A549 (cell line): ENCODE measurements at regions not wholly inside any gene's neighbourhood (a gene's known extent, or its start where the extent isn't known, plus 50 kb on each side); places are given as distances from the start of the nearest gene placed in this dataset.

ENCODE experiments used
- ATAC-seq, 2 experiments: fragments of 200-7000 bp in 1 of 2; fragments of >200 bp in 1 of 2; cut with Nextera tagmentation in 1 of 2; cut with Tn5 transposase in 1 of 2; 3 replicates each; pipeline versions ENCODE4 v1.8.0 to v1.9.1; 2018 to 2020; ENCODE audit warnings: mild to moderate bottlenecking in 1 of 2, moderate library complexity in 1 of 2
- CTCF ChIA-PET: fragments of 300-600 bp; sonication (Branson Sonifier 250); formaldehyde crosslinking; extraction: SDS; loops from one replicate; lab custom pipeline; 2021; ENCODE audit warnings: antibody characterized with exemption, inconsistent platforms; lab: Yijun Ruan, JAX
- POLR2A ChIA-PET: fragments of 350-600 bp; formaldehyde crosslinking; extraction: SDS; loops from one replicate; lab custom pipeline; 2021; ENCODE audit warnings: antibody characterized with exemption, inconsistent platforms; lab: Yijun Ruan, JAX
- DNase-seq, 2 experiments: peaks; one replicate each; pipeline versions ENCODE4 v3.0.0 to v3.0.0-alpha.2; 2011 to 2016; ENCODE audit warnings: low read depth in 1 of 2, low spot score in 1 of 2
- FAIRE-seq: peaks from 2 replicates; lab custom pipeline; 2011; peaks lifted over from hg19 to GRCh38; lab: Jason Lieb, UNC
- H3K27ac ChIP-seq, 2 experiments: fragments of >200 bp; sonication (Bioruptor Twin); formaldehyde crosslinking; 3 replicates each; pipeline ENCODE4 v1.5.1; 2016 to 2017
- H3K4me1 ChIP-seq: fragments of >200 bp; sonication (Bioruptor Twin); formaldehyde crosslinking; 3 replicates; pipeline ENCODE4 v1.6.1; 2016
- H3K4me2 ChIP-seq: fragments of >200 bp; sonication (Bioruptor Twin); formaldehyde crosslinking; 3 replicates; pipeline ENCODE4 v1.6.1; 2016
- H3K4me3 ChIP-seq: fragments of >200 bp; sonication (Bioruptor Twin); formaldehyde crosslinking; 3 replicates; pipeline ENCODE4 v1.5.1; 2016
- H3K9me3 ChIP-seq: fragments of >200 bp; sonication (Bioruptor Twin); formaldehyde crosslinking; 3 replicates; pipeline ENCODE4 v1.6.1; 2016
- BCL3 ChIP-seq: fragments of >200 bp; sonication (Bioruptor Twin); formaldehyde crosslinking; IDR thresholded peaks from 3 replicates; pipeline ENCODE4 v1.6.1; 2016
- CEBPB ChIP-seq, 2 experiments: fragments of >200 bp in 1 of 2; sonication (Bioruptor Twin) in 1 of 2; formaldehyde crosslinking in 1 of 2; IDR thresholded peaks; 2 replicates each; pipeline ENCODE4 v1.6.1; 2012 to 2016
- ELK1 ChIP-seq: fragments of 150-350 bp; IDR thresholded peaks from 2 replicates; pipeline ENCODE4 v1.6.1; 2014; ENCODE audit warnings: low read depth, mild to moderate bottlenecking, low read length
- FOSL2 ChIP-seq, 2 experiments: fragments of 450-650 bp in 1 of 2; fragments of >200 bp in 1 of 2; sonication (Bioruptor Twin) in 1 of 2; formaldehyde crosslinking; IDR thresholded peaks; 2 replicates each; pipeline versions ENCODE4 v1.5.0 to v1.6.1; 2016 to 2020; ENCODE audit warnings: mild to moderate bottlenecking in 1 of 2, moderate library complexity in 1 of 2
- HDAC2 ChIP-seq: fragments of 200-600 bp; sonication (generic); IDR thresholded peaks from 2 replicates; pipeline ENCODE4 v1.6.1; 2016
- HES2 ChIP-seq: fragments of >200 bp; sonication (Bioruptor Twin); formaldehyde crosslinking; IDR thresholded peaks from 2 replicates; pipeline ENCODE4 v1.6.1; 2016
- HOXB13 ChIP-seq: fragments of 250-450 bp; sonication (Bioruptor Pico); IDR thresholded peaks from 2 replicates; pipeline ENCODE4 v1.5.0; 2020; ENCODE audit warnings: low read depth, mild to moderate bottlenecking, moderate library complexity
- NPAS2 ChIP-seq: fragments of 250-450 bp; sonication (Bioruptor Pico); IDR thresholded peaks from 2 replicates; pipeline ENCODE4 v1.8.0; 2022; ENCODE audit warnings: mild to moderate bottlenecking, moderate library complexity, borderline replicate concordance
- PHF8 ChIP-seq: fragments of 200-600 bp; sonication (generic); IDR thresholded peaks from 2 replicates; pipeline ENCODE4 v1.6.1; 2016; ENCODE audit warnings: low read depth, mild to moderate bottlenecking, antibody characterized with exemption, moderate library complexity, borderline replicate concordance
- RAD21 ChIP-seq, 2 experiments: fragments of >200 bp in 1 of 2; sonication (Bioruptor Twin) in 1 of 2; formaldehyde crosslinking in 1 of 2; IDR thresholded peaks in 1 of 2; conservative IDR thresholded peaks in 1 of 2; 2 replicates in 1 of 2; 3 replicates in 1 of 2; pipeline ENCODE4 v1.6.1; 2012 to 2018; ENCODE audit warnings: inconsistent platforms in 1 of 2
- RCOR1 ChIP-seq: fragments of 150-350 bp; IDR thresholded peaks from 2 replicates; pipeline ENCODE4 v1.6.1; 2014; ENCODE audit warnings: antibody characterized with exemption, low read length, low read depth
- RFX5 ChIP-seq: fragments of 450-650 bp; IDR thresholded peaks from 2 replicates; pipeline ENCODE4 v1.7.1; 2014; ENCODE audit warnings: antibody characterized with exemption, mild to moderate bottlenecking, moderate library complexity
- SMC3 ChIP-seq: fragments of >200 bp; sonication (Bioruptor Twin); formaldehyde crosslinking; IDR thresholded peaks from 3 replicates; pipeline ENCODE4 v1.6.1; 2018; ENCODE audit warnings: inconsistent platforms
- SREBF2 ChIP-seq: fragments of 450-650 bp; IDR thresholded peaks from 2 replicates; pipeline ENCODE4 v1.6.1; 2014; ENCODE audit warnings: mild to moderate bottlenecking, moderate library complexity
- ZC3H11A ChIP-seq: fragments of 450-650 bp; IDR thresholded peaks from 2 replicates; pipeline ENCODE4 v1.6.1; 2014; ENCODE audit warnings: antibody characterized with exemption, mild to moderate bottlenecking
- ZNF302 ChIP-seq: fragments of 250-450 bp; sonication (Bioruptor Pico); IDR thresholded peaks from 2 replicates; pipeline ENCODE4 v1.9.0; 2021; ENCODE audit warnings: inconsistent platforms, mild to moderate bottlenecking, moderate library complexity
- WGBS: methylation state at CpG from one replicate; pipeline ENCODE4 v1.1.6; 2017; ENCODE audit errors: missing lambda C conversion rate; 5-methylcytosine and 5-hydroxymethylcytosine counted together
- TF ChIP-seq, protein P1 (sequence below): fragments of 250-450 bp; sonication (Bioruptor Pico); IDR thresholded peaks from 2 replicates; pipeline ENCODE4 v1.5.0; 2020; ENCODE audit warnings: low read depth, mild to moderate bottlenecking, moderate library complexity
- TF ChIP-seq, protein P2 (sequence below): IDR thresholded peaks from 2 replicates; pipeline ENCODE4 v1.6.1; 2012; ENCODE audit warnings: low read depth, borderline replicate concordance
- TF ChIP-seq, protein P3 (sequence below): fragments of 450-650 bp; IDR thresholded peaks from 2 replicates; pipeline ENCODE4 v1.6.1; 2014; ENCODE audit warnings: antibody characterized with exemption

DNA sequence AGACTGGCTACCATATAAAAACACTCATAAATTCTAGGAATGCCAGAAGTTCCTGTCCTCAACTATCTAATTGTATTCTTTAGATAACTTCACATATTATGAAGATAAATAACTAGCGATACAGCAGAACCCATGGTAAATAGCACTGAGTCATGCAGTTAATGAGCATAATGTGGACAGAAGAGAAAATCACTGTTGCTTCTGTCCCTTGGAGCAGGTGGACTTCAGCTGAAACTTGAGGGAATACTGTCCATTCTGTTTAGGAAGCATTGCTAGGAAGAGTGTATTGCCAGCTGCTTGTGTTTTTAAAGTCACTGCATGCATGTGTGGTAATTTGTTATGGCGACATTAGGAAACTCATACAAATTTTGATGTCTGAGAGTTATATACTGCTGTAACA lies 854.4 kb downstream of the LTN1 start:
- DNase-seq = no peak
- no peaks in the 10 kb centered on the region for H3K4me1 ChIP-seq
- TF ChIP-seq ELK1 = no peak
- no peak for TF ChIP-seq SREBF2
- TF ChIP-seq, all 56 proteins: peak for 0
- H3K4me3 ChIP-seq = no peak overlapping the region
- no peak overlapping the region for H3K27ac ChIP-seq
- POLR2A ChIA-PET = no interaction called here
- 18% methylated on average over 2 of the region's 2 CpGs for WGBS
- H3K9me3 ChIP-seq = no peaks in the 10 kb centered on the region
- ATAC-seq (no peak), FAIRE-seq (no peak)
- no peak overlapping the region for H3K4me2 ChIP-seq
- CTCF ChIA-PET = no interaction called here

GRCh38 chr21:28136656-28137255 lies 855.9 kb downstream of the LTN1 start:
- H3K9me3 ChIP-seq = no peaks in the 10 kb centered on the region
- no peak overlapping the region for H3K4me3 ChIP-seq
- H3K4me1 ChIP-seq = no peaks in the 10 kb centered on the region
- ATAC-seq (no peak), DNase-seq (no peak), FAIRE-seq (no peak)
- H3K27ac ChIP-seq = no peak overlapping the region
- WGBS = 8% methylated on average over 3 of the region's 3 CpGs
- POLR2A ChIA-PET = no interaction called here
- TF ChIP-seq HDAC2 (no peak), ZC3H11A (no peak), CEBPB (IDR thresholded peaks at IDR 0.05) (no peak), RAD21 (conservative IDR thresholded peaks at IDR 0.05 in 1 of 2, IDR thresholded peaks at IDR 0.05 in 1 of 2) (no peak), HOXB13 (CRISPR knock-in tag) (no peak), PHF8 (no peak), FOSL2 (IDR thresholded peaks at IDR 0.05) (no peak), FOSL2 (CRISPR knock-in tag; IDR thresholded peaks at IDR 0.05) (no peak), NPAS2 (no peak)
- TF ChIP-seq, protein P1, sequence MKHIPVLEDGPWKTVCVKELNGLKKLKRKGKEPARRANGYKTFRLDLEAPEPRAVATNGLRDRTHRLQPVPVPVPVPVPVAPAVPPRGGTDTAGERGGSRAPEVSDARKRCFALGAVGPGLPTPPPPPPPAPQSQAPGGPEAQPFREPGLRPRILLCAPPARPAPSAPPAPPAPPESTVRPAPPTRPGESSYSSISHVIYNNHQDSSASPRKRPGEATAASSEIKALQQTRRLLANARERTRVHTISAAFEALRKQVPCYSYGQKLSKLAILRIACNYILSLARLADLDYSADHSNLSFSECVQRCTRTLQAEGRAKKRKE (CRISPR knock-in tag) = no peak
- TF ChIP-seq, protein P2, sequence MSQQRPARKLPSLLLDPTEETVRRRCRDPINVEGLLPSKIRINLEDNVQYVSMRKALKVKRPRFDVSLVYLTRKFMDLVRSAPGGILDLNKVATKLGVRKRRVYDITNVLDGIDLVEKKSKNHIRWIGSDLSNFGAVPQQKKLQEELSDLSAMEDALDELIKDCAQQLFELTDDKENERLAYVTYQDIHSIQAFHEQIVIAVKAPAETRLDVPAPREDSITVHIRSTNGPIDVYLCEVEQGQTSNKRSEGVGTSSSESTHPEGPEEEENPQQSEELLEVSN = no peak
- TF ChIP-seq, protein P3, sequence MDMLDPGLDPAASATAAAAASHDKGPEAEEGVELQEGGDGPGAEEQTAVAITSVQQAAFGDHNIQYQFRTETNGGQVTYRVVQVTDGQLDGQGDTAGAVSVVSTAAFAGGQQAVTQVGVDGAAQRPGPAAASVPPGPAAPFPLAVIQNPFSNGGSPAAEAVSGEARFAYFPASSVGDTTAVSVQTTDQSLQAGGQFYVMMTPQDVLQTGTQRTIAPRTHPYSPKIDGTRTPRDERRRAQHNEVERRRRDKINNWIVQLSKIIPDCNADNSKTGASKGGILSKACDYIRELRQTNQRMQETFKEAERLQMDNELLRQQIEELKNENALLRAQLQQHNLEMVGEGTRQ = no peak
- TF ChIP-seq, all 56 proteins: peak for 0
- CTCF ChIA-PET = no interaction called here
- H3K4me2 ChIP-seq = no peak overlapping the region

GRCh38 chr21:28135646-28136045 lies 857.0 kb downstream of the LTN1 start:
- ChIA-PET CTCF (no interaction called here), POLR2A (no interaction called here)
- WGBS = 7% methylated on average over 2 of the region's 2 CpGs
- Histone ChIP-seq H3K4me1 (no peaks in the 10 kb centered on the region), H3K9me3 (no peaks in the 10 kb centered on the region), H3K27ac (no peak overlapping the region), H3K4me3 (no peak overlapping the region), H3K4me2 (no peak overlapping the region)
- DNase-seq (no peak), FAIRE-seq (no peak), ATAC-seq (no peak)
- TF ChIP-seq SMC3 (no peak), RFX5 (no peak)

- DNase-seq = no peak
- Histone ChIP-seq H3K27ac (no peak overlapping the region), H3K4me2 (no peak overlapping the region), H3K9me3 (no peaks in the 10 kb centered on the region), H3K4me3 (no peak overlapping the region), H3K4me1 (no peaks in the 10 kb centered on the region)
- WGBS = 83% methylated on average over 2 of the region's 2 CpGs
- no peak for FAIRE-seq
- no peak for ATAC-seq
- POLR2A ChIA-PET = no interaction called here
- CTCF ChIA-PET = no interaction called here
- no peak for TF ChIP-seq RCOR1
- TF ChIP-seq HES2 = no peak
- TF ChIP-seq BCL3 = no peak
- TF ChIP-seq ZNF302 (CRISPR knock-in tag) = no peak
- TF ChIP-seq, all 56 proteins: peak for 0
These were observed 859.6 kb downstream of the LTN1 start for GRCh38 chr21:28133116-28133515.
